GM19468 (cell line): ENCODE measurements at regions not wholly inside any gene's neighbourhood (a gene's known extent, or its start where the extent isn't known, plus 50 kb on each side); places are given as distances from the start of the nearest gene placed in this dataset.

Source experiments
- ATAC-seq: cut with Tn5 transposase; IDR thresholded peaks from one replicate; pipeline ENCODE4 v1.9.1; 2021; ENCODE audit warnings: mild to moderate bottlenecking, moderate library complexity, moderate number of reproducible peaks; ENCODE audit not compliant: unreplicated experiment; ENCODE audit errors: extremely low read depth

DNA sequence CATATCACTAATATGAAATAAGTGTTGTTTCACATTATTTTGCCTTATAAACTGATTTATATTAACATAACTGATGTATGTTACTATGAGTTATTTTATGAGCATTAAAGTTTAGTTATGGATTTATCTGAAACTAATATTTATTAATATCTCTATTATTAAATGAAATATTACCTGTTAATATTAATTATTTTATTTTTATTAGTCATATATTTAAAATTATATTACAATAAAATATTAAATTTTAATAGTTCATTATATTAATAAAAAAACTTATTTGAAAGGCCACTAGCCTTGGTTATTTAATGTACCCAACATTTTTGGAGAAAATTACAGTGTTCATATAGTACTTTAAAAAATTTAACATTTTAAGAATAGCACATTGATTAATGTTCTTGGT, 1643.4 kb upstream of the MIR17HG start:
- no peak for ATAC-seq

DNA sequence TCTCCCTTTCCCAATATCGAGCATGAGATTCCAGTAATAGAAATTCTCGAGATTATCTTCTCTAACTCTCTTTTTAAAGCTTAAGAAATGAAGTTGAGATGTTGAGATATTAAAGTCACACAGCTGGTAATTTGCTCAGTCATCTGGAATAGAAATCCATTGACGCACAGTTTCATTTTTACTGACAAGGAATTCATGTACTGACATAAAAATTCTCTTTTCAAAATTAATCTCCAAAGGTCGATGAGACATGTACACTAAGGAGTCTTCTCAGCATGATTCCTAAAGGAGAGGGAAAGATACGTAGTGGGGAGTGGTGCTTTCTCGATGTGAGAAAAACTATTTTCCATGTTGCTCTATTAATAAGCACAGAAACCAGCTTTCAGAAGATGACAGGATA, 1639.5 kb upstream of the MIR17HG start:
- ATAC-seq: no peak

DNA sequence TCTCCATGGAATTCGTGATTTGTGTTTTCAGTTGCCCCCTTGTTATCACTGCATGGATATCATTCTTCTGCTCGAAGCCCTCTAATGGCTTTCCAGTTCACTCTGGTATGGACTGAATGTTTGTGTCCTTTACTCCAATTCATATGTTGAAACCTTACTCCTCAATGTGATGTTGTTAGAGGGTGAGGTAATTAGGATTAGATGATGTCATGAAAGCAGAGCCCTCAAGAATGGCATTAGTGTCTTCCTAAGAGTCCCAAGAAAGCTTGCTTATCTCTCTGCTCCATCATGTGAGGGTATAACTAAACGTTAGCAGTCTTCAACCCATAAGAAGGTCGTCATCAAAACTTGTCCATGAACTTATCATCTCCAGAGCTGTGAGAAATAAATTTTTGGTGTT, 1626.3 kb upstream of the MIR17HG start:
- no peak for ATAC-seq

DNA sequence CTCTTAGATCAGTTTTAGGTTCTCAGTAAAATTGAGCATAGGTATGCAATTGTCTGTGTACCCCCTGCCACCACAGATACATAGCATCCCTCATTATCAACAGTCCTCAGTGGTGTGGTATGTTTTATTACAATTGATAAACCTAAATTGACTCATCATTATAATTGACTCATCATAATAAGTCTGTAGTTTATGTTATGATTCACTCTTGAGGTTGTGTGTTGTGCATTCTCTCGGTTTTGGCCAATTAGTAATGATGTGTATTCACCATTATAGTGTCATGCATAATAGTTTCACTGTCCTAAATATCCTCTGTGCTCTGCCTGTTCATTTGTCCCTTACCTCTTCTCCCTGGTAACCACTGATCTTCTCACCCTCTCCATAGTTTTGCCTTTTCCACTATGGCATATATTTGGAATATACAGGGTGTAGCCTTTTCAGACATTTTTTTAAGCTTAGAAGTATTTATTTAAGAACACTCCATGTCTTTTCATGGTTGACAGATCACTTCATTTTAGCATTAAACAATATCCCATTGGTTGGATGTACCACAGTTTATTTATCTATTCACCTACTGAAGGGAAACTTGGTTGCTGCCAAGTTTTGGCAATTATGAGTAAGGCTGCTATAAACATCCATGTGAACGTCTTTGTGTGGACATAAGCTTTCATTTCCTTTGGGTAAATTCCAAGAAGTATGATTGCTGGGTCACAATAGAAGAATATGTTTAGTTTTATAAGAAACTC, 1620.6 kb upstream of the MIR17HG start:
- ATAC-seq: no peak

DNA sequence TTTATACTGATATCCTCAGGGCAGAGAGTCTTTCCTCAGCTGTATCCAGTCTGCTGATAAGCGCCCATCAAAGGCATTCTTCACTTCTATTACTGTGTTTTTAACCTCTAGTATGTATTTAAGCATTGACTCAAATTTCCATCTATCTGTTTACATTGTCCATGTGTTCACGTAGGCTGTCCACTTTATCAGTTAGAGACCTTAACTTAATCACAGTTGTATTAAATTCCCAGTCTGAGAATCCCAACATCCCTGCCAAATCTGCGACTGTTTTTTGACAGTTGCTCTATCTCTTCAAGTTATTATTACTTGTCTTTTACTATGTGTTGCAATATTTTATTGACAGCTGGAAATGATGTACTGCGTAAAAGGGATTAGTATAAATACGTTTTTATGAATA, 1613.7 kb upstream of the MIR17HG start:
- no peak for ATAC-seq

DNA sequence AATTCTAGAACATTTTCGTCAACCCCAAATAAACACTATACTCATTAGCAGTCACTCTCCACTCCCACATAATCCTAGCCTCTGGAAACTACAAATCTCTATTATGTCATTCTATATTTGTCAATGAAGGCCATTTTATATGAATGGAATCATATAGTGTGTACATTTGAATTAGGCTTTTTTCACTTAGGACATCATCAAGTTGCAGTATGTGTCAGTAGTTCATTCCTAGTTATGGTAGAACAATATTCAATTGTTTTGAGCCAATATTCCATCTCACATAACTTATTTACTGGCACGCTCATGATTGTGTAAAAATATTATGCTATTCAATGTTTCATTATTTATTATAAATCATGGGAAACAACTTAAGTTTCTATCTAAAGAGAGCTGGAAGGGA, 1610.4 kb upstream of the MIR17HG start:
- no peak for ATAC-seq

DNA sequence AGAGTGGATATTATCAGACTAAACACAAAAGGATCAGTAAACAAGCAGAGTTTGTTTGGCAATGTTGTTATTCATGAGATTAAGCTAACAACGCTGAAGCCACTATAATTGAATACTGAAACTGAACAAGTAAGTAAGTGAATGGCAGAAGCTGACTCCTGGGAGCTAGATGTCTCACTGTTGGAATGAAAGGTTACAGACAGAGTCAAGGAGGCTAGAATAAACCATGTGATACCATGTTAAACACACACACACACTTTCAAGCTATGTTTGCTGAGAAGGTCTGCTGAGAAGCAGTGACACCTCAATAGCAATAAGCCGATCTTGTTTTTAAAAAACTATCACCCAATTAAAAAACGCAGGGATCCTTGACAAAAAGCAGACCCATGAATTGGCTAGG, 1609.4 kb upstream of the MIR17HG start:
- no peak for ATAC-seq

DNA sequence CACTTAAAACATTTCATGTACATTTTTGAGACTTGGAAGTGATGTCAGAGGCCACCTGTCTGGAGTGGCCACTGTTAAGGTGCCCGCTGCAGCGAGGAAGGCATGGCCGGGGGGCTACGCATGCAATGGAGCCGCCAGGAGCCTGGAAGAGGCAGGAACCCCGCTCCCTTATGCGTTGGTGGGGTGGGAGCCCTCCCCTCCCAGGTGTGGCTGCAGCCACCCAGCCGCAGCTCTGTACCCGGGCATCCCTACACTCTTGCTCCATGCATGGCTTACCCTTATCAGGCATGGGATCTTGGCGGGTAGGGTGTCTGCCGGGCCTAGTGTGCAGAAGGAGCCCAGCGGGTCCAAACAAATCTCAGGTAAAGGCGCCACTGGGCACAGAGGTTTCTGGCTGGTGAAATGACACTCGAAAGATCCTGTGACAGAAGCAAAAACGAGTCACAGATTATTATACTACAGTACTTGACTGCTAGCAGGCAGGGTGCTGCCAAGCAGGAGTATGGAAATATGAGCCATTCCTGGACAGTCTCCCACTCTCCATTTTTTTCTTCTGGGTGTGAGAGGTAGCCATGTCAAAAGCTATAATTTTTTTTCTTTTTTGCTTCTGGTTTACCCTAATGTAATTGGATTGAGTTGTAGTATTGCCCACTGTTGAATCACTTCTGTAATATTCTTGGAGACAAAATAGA, 1606.3 kb upstream of the MIR17HG start:
- ATAC-seq: no peak

DNA sequence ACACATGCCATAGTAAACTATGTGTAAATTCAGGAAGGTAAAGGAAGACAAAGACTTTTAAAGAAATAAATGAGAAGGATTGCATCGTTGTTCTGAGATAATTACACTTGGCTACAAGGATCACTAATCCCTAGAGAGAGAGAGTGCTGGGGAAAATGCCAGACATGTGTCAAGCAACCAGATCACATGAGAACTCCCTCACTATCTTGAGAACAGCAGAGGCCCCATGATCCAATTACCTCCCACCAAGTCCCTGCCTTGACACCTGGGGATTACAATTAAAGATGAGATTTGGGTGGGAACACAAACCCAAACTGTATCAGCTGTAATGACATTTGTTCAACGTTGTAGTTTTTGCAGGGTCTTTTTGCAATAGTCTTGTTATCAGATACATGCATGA, 1600.9 kb upstream of the MIR17HG start:
- ATAC-seq: no peak

DNA sequence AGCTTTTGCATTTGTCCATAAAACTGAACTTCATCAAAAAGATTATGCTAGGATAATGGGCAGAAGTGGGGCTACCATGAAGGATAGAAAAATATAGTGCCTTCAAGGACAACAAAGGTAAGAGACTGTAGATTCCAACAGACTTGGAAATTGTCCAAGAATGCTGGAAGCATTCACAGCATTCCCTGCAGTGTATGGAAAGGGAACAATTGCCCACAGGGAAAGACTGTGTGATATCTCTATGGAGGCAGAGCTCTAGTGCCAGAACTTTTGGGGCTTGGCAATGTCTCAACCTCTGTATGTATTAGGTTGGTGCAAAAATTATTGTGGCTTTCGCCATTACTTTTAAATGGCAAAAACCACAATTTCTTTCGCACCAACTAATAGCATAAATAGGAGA, 1598.8 kb upstream of the MIR17HG start:
- no peak for ATAC-seq

DNA sequence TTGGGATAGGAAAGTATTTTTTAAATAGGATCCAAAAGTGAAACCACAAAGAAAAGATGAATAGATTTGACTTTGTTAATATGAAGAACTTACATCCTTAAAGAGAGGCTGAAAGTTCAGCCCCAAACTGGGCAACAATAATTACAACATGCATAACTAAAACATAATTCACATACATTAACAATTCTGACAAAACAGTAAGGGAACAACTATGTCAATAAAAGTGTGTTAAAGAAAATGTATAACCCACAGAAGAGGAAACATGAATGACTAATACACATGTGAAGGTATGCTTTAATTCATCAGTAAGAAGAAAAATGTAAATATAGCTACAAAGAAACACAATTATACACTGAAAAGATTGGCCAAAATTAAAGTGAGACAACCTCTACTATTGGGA, 1597.6 kb upstream of the MIR17HG start:
- no peak for ATAC-seq

DNA sequence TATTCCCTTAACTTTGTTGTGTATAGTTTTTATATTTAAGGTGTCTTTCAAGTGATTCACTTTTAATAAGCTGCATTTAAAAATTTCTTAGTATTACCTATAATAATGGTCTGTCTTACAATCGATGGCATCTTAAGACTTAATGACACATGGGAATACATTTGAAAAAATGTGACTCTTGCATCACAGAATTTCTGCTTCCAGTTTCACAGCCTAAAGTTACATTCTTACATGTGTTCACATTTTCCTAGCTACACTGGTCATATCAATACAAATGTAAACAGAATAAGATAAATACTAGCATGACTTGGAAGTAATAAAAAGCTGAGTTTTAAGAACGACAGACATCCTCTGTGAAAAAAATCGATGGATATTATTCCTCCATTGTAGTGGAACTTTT, 1597.1 kb upstream of the MIR17HG start:
- no peak for ATAC-seq

DNA sequence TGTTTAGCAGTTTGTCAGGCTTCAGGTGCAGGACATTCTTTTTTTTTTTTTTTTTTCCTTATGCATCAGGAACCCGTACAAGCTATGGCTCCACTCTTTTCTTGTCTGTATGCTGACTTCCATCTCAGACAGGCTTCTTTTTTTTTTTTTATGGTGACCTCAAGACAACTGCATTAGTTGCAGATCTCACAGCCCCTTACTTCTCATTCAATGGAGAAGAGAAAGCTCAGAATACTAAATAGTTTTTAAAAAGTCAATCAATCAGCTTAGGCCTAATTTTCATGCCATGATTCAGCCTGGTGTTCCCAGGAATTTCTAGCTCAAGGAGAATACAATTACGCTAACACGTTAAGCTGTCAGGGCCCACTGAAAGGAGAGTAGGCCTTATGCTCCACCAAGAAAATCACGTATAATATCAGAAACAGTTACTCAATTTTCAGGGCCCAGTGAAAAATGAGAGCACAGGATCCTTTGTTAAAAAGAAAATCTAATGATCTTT, 1596.0 kb upstream of the MIR17HG start:
- no peak for ATAC-seq

DNA sequence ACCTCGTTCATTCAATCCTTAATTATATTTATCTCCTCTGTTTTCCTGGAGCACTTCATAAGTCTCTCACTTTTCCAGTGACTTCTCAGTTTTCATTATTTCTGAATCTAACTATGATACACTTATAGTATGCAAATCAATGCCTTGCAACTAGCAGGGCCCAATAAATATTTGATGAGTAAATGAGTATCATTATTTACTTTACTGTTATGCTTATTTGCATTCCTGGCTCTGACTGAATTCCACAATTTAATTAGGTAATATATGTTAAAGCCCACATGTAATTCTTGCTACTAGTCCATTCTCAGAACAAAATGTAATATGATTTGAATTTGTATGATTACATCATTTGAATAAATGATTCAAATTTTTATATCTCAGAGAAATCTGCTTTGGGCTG, 1595.1 kb upstream of the MIR17HG start:
- ATAC-seq: no peak

DNA sequence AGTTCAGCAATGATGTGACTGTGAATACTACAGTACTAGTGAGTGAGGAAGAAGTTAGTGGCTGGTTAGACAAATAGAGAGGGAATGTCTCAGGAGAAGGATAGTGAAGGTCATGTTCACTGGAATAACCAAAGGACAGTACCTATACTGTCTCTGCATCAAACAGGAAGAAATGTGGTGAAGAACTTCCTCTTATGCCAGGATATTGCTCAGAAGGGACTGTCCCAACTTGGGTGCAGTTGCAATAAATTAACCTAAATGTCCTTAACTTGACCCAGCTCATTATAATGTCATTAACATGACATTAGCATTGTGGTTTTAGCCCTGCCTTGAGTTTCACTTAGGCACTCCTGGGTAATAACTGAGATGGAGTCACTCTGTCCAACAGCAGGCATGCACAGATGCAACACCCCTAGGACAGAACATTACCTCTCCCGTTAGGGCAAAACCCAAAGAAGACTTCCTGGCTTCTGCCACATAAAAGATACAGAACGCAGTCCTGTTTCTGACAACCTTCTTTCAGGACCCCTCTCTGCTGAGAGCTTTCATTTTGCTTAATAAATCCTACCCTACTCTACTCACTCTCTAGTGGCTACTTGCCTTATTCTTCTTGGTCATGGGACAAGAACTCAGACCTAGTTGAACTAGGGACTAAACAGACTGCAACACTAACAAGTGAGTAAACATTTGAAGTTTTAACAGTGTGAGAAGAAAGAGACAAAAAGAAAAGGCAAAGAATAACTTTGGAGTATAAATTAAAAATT, 1591.6 kb upstream of the MIR17HG start:
- ATAC-seq: no peak

DNA sequence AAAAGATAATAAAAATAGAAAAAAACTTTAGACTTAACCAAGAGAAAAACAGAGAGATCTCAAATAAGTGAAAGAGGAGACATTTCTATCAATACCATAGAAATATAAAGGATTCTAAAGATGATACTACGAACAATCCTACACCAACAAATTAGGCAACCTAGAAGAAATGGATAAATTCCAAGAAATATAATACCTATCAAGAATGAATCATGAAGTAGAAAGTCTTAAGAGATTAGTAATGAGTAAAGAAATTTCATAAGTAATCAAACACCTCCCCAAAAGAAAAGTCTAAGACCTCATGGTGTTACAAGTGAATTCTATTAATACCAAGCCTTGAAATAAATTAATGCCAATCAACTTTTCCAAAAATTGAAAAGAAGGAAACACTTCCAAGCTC, 1584.5 kb upstream of the MIR17HG start:
- no peak for ATAC-seq

DNA sequence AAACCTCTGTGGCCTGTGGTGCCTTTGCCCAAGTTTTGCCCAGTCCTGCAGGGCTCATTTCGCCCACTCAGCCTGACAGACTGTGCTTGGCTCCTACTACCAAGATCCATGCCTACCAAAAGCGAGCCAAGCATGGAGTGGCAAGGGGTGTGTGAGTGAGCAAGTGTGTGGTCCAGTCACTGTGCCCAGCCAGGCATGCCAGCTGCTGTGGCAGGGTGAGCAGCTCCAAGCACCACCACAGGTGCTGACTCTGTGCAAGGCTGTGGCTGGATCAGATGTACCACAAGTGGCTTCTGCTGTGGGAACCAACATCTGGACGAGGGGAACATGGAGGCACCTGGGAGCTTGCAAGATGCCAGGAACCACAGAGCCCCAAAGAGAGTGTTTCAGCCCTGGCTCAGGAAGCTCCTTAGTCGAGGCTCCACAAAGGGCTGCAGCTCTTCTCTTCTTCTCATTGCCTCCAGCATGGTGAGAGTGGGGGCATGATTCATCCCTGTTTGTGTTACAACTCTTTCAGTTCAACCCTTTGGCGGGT, 1564.2 kb upstream of the MIR17HG start:
- ATAC-seq: no peak

DNA sequence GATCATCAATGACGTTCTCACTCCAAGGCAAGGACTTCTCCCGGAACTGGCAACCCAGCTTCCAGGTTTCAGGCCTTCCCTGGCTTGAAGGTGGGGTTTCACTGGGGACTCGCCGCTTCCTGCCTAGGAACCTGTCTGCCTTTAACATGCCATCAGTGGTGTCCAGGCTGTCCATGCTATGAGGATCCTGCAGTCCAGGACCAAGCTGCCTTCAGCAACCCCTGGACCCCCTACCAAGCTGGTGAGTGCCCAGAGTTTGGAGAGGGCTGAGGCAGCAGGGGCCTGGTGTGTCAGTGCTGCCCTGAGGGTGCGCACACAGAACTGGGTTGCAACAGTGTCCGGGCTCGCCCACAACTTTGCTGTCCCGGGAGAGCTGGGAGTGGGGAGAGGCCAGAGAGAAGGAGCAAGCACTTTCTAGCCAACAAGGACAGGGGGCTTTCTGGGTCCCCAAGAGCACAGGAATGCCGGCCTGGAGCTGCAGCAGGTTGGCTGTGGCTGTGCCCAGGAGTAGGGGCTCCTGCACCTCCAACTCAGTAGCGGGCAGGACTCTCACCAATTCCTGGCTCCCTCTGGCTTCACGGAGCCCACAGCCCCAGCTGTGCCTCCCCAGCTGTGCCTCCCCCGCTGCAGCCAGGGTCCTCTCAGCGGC, 1563.2 kb upstream of the MIR17HG start:
- ATAC-seq: no peak

DNA sequence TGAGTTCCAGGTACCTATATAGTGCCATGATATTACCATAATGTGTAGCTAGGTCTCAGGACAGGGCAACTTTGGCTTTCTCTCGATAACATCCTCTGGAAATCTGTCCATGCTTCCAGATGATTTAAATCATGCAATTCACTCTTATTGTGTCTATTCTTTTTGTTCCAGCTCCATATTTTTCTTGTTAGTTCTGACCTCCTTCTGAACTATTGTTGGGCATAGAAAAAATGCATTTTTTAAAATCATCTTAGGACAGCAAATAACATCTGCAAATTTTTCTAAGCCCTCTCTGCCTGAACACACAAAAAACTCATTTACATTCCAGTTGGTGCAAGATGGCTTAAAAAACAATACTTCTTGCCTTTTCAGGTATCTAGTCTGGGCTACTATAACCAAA, 1561.0 kb upstream of the MIR17HG start:
- ATAC-seq: no peak

DNA sequence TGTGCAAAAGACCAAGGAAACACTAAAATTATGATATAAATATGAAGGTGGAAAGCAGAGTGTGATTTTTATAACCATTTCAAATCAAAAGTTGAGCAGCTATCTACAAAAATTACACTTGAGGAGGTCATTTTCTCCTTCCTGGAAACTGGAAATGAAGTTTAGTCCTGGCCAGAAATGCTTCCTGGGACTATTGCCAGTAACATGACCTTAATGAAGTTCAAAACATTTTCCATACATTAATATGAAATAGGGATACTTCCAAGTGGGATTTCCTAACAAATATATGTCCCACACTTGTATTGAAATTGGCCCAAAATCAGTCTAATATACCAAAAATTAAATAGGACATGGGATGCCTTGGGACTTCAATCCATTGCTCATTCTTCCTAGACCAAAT, 1556.8 kb upstream of the MIR17HG start:
- ATAC-seq: no peak
